Activated T-cell treated with anti-CD3 and anti-CD28 coated beads for 24 hours (primary cell): ENCODE measurements at regions not wholly inside any gene's neighbourhood (a gene's known extent, or its start where the extent isn't known, plus 50 kb on each side); places are given as distances from the start of the nearest gene placed in this dataset.
"Not testable (repeated sequence)": the region's sequence is repeated elsewhere in the genome, so short reads cannot be mapped to it uniquely, and the experiment has no call there.

Source experiments
- DNase-seq: peaks from one replicate; pipeline ENCODE4 v3.0.0-alpha.2; 2020; ENCODE audit warnings: low read depth

DNA sequence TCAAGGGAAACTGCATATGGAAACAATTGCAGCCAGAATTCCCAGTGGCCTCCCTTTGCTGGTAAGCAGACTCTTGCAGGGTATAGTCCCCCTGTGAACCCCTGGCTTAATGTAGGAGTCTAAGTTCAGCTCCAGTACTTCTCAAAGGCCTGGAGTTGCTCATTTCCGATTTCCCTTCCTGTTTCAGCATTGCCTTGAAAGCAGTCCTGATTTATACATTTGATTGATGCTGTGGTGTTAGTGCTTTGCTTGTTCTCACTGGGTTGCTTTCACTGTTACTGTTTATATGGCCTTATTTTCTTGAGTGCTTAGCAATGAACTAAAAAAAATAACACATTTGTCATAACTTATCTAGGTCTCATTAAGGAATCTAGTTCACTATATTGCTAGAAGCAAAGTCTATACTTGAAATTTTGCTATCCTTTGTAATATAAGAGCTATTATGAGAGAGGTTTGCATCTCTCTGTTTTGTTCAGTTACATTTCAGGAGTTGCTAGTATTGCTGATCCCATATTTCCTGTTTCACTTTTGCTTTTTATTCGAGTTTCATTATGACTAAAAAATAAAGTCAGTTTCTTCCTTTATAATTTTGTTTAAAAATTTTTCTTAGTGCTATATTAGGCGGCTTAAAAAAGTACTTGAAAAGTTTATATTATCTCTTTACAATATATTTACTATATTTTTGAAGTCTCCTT is 122.4 kb upstream of the NMUR2 start:
- DNase-seq: no peak

- DNase-seq: no peak
Measured at GRCh38 chr5:152529440-152529839, 124.4 kb upstream of the NMUR2 start.

- no peak for DNase-seq
Measured at GRCh38 chr5:152532714-152533113, 127.6 kb upstream of the NMUR2 start.

GRCh38 chr5:152534641-152535040 is 129.6 kb upstream of the NMUR2 start:
- DNase-seq: no peak

DNA sequence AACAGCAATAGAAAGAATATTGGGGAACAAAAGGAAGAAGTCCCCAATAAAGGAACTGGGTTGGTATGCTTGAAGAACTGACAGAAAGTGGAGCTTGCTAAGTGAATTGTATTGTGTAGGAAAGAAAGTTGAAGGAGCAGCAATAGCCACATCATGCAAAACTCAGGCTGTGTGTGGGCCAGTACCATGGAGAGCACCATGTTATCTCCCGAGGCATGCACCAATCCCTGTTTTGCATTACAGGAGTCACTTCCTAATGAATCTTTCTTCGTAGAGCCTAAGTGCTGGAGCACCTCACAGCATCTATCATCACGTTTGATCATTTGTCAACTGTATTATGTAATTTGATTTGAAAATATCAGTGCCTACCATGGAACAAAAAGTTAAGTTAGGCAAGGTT is 137.7 kb upstream of the NMUR2 start:
- no peak for DNase-seq

- no peak for DNase-seq
Measured at GRCh38 chr5:152546493-152546892, 141.4 kb upstream of the NMUR2 start.

GRCh38 chr5:152547202-152547601 is 142.1 kb upstream of the NMUR2 start:
- DNase-seq: no peak

GRCh38 chr5:152549709-152550108 is 144.6 kb upstream of the NMUR2 start:
- no peak for DNase-seq

GRCh38 chr5:152551061-152551460 is 146.0 kb upstream of the NMUR2 start:
- no peak for DNase-seq

DNA sequence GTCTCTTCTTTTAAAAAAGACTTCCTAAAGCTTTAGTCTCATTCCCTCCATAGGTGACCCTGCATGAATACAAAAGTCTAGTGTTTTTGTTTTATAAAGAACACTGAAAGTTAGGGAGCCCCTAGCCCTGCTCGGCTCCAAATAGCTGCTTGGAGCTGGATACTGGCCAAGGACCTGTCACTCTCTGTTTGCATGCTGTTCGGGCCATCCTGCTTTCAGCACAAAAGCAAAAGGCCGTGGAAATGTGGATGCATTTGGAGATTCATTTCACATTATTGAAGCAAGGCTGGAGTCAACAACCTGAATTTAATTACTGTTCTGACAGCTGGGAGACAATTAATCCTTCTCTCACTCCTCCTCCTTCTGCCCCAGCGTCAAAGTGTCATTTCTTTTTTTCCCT is 151.7 kb upstream of the NMUR2 start:
- DNase-seq: no peak

GRCh38 chr5:152560512-152561137 is 155.5 kb upstream of the NMUR2 start:
- peak; percentile 1 for DNase-seq

- no peak for DNase-seq
Measured at GRCh38 chr5:152568016-152568415, 162.9 kb upstream of the NMUR2 start.

DNA sequence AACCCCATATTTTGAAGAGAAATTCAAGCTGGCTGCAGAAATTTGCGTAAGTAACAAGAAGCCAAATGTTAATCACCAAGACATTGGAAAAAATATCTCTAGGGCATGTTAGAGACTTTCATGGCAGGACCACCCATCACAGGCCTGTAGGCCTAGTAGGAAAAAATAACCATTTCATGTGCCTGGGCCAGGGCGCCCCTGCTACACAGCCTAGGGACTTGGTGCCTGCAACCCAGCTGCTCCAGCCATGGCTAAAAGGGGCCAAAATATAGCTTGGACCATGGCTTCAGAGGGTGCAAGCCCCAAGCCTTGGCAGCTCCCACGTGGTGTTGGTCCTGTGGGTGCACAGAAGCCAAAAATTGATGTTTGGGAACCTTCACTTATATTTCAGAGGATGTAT is 167.7 kb upstream of the NMUR2 start:
- no peak for DNase-seq

- DNase-seq: no peak
Measured at GRCh38 chr5:152584103-152584502, 179.0 kb upstream of the NMUR2 start.

- no peak for DNase-seq
Measured at GRCh38 chr5:152592416-152592815, 187.3 kb upstream of the NMUR2 start.

GRCh38 chr5:152593388-152593787 is 188.3 kb upstream of the NMUR2 start:
- DNase-seq: no peak

GRCh38 chr5:152595405-152595804 is 190.3 kb upstream of the NMUR2 start:
- no peak for DNase-seq

- DNase-seq: no peak
Measured at GRCh38 chr5:152599096-152599495, 194.0 kb upstream of the NMUR2 start.

- no peak for DNase-seq
Measured at GRCh38 chr5:152601806-152602732, 197.0 kb upstream of the NMUR2 start.

- not testable (repeated sequence) for DNase-seq
Measured at GRCh38 chr5:152606050-152606449, 201.0 kb upstream of the NMUR2 start.

DNA sequence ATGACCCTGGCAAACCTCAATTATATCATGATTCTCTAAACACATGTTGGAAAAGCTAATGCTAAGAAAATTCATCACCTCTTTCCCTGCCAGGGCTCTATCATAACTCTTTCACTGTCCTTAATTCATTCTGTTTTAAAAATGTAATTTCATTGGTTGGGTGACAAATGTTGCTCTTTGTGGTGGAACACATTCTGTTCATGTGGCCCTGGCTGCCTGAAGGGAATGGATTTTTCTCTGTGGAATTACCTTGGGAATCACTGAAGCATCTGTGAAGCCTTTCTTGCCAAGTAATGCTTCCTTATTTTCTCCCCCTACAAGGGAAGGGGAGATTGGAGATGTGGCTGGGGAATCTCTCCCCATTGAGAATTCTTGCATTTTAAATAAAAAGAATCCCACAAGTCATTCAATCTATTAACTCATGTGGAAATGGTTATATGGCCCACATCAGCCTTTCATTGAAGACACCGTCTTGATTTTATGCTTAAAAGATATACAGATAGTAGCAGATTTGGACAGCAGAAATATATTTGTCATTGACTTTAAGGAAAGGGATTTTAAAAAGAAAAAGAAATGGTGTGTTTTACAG is 201.8 kb upstream of the NMUR2 start:
- DNase-seq: no peak

DNA sequence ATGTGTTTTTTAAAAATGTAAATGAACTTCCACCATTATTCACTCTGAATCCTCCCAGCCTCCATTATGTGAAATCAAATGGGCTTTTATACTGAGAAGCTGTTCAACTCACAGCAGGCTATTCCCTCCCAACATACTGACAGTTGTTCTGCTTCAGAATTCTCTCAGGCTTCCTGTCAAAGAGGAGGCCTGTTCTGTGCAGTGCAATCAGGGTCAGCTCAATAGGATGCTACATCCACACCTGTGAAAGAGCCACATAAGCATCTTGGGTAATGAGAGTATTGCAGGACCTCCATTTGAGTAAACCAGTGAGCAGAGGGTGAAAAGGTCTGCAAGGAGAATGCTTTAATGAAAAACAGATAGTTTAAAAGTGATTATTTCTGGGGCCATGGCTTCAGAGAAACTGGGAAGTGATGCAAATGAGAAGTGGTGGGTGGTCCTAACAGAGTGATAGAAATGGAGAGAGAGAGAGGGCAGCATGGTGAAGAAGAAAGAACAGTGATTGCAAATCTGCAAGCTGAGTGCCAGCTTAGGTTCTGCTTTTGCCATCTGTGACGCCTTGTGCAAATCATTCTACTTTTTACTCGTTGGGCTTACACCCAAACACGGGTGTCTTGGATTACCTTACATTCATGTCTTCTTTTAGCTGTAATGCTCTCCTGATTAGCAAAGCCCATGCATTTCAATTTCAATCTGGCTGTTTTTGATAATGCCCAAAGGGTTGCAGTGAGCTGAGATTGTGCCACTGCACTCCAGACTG is 202.5 kb upstream of the NMUR2 start:
- DNase-seq: no peak
